CD14-positive monocyte (primary cell): ENCODE measurements at regions not wholly inside any gene's neighbourhood (a gene's known extent, or its start where the extent isn't known, plus 50 kb on each side); places are given as distances from the start of the nearest gene placed in this dataset.

Source experiments
- DNase-seq, 3 donors: peaks; one replicate each; pipeline ENCODE4 v3.0.0-alpha.2; 2011 to 2022
- H2AFZ ChIP-seq: 2 replicates; pipeline ENCODE4 v1.6.0; 2012; ENCODE audit warnings: mild to moderate bottlenecking, low read depth, low read length, inconsistent platforms; ENCODE audit not compliant: insufficient read depth, poor library complexity, severe bottlenecking
- H3K27ac ChIP-seq, 2 donors: 1 replicate in 1 of 2; 2 replicates in 1 of 2; pipeline ENCODE4 v1.5.1; 2012 to 2013; ENCODE audit warnings: low read length in 2 of 2, control low read depth in 1 of 2, inconsistent platforms in 1 of 2, low read depth in 1 of 2, mild to moderate bottlenecking in 1 of 2
- H3K27me3 ChIP-seq, 2 donors: one replicate each; pipeline versions ENCODE4 v1.6.0 to v1.6.1; 2011 to 2013; ENCODE audit warnings: low read length in 2 of 2; ENCODE audit not compliant: control insufficient read depth in 2 of 2, insufficient read depth in 2 of 2
- H3K36me3 ChIP-seq, 2 donors: replicated peaks in 1 of 2; 1 replicate in 1 of 2; 2 replicates in 1 of 2; pipeline versions ENCODE4 v1.5.1 to v1.6.1; 2012 to 2013; ENCODE audit warnings: low read length in 2 of 2, control low read depth in 1 of 2, inconsistent platforms in 1 of 2, mild to moderate bottlenecking in 1 of 2; ENCODE audit not compliant: insufficient read depth in 2 of 2, control insufficient read depth in 1 of 2
- H3K4me1 ChIP-seq, 2 donors: 1 replicate in 1 of 2; 2 replicates in 1 of 2; pipeline versions ENCODE4 v1.5.1 to v1.6.1; 2012 to 2013; ENCODE audit warnings: low read length in 2 of 2, control low read depth in 1 of 2, inconsistent platforms in 1 of 2, mild to moderate bottlenecking in 1 of 2, moderate library complexity in 1 of 2; ENCODE audit not compliant: insufficient read depth in 2 of 2, control insufficient read depth in 1 of 2
- H3K4me2 ChIP-seq: replicated peaks from 2 replicates; pipeline ENCODE3; 2012; ENCODE audit warnings: low read length, moderate library complexity, mild to moderate bottlenecking; ENCODE audit not compliant: poor library complexity, severe bottlenecking; ENCODE audit errors: extremely low read depth
- H3K4me3 ChIP-seq, 3 experiments: fragments of 200-600 bp in 1 of 3; sonication (generic) in 1 of 3; replicated peaks in 1 of 3; 1 replicate in 2 of 3; 2 replicates in 1 of 3; pipeline ENCODE4 v1.5.1; 2011 to 2013; ENCODE audit warnings: low read length in 3 of 3, mild to moderate bottlenecking in 3 of 3, control low read depth in 2 of 3, low read depth in 2 of 3, inconsistent platforms in 1 of 3, moderate library complexity in 1 of 3
- H3K79me2 ChIP-seq: 2 replicates; pipeline ENCODE4 v1.6.0; 2012; ENCODE audit warnings: mild to moderate bottlenecking, control low read depth, inconsistent platforms, low read length, moderate library complexity; ENCODE audit not compliant: insufficient read depth
- H3K9ac ChIP-seq: 2 replicates; pipeline ENCODE4 v1.6.0; 2017; ENCODE audit warnings: low read length, mild to moderate bottlenecking; ENCODE audit not compliant: insufficient read depth, poor library complexity, severe bottlenecking
- H3K9me3 ChIP-seq, 2 donors: replicated peaks in 1 of 2; 1 replicate in 1 of 2; 2 replicates in 1 of 2; pipeline versions ENCODE4 v1.5.1 to v1.6.1; 2012 to 2013; ENCODE audit warnings: low read length in 2 of 2, control low read depth in 1 of 2; ENCODE audit not compliant: control insufficient read depth in 1 of 2, insufficient read depth in 1 of 2
- H4K20me1 ChIP-seq: 2 replicates; pipeline ENCODE4 v1.6.0; 2012; ENCODE audit warnings: mild to moderate bottlenecking, low read length, control low read depth, moderate library complexity; ENCODE audit not compliant: insufficient read depth
- H3K27ac Mint-ChIP-seq, 7 donors: one replicate each; pipeline ENCODE4 v1.8.0; 2020; ENCODE audit warnings: mild to moderate bottlenecking in 7 of 7, mixed read lengths in 7 of 7, moderate library complexity in 6 of 7, inconsistent platforms in 2 of 7
- H3K27me3 Mint-ChIP-seq, 3 donors: one replicate each; pipeline ENCODE4 v1.8.0; 2021 to 2022; ENCODE audit warnings: low read depth in 3 of 3, mild to moderate bottlenecking in 3 of 3, mixed read lengths in 3 of 3, moderate library complexity in 3 of 3, inconsistent platforms in 1 of 3
- H3K36me3 Mint-ChIP-seq, 2 donors: one replicate each; pipeline ENCODE4 v1.8.0; 2020; ENCODE audit warnings: mixed read lengths in 2 of 2, inconsistent platforms in 1 of 2, mild to moderate bottlenecking in 1 of 2
- H3K4me1 Mint-ChIP-seq: one replicate; pipeline ENCODE4 v1.8.0; 2020; ENCODE audit warnings: mild to moderate bottlenecking, mixed read lengths
- H3K4me3 Mint-ChIP-seq, 2 donors: one replicate each; pipeline ENCODE4 v1.8.0; 2020; ENCODE audit warnings: mild to moderate bottlenecking in 2 of 2, mixed read lengths in 2 of 2, moderate library complexity in 1 of 2
- H3K9me3 Mint-ChIP-seq, 7 donors: one replicate each; pipeline ENCODE4 v1.8.0; 2020 to 2022; ENCODE audit warnings: mixed read lengths in 7 of 7, mild to moderate bottlenecking in 6 of 7, moderate library complexity in 6 of 7, inconsistent platforms in 2 of 7
- WGBS: methylation state at CpG from one replicate; pipeline ENCODE4 v1.1.5; 2013; ENCODE audit warnings: missing lambda C conversion rate; ENCODE audit not compliant: insufficient coverage; 5-methylcytosine and 5-hydroxymethylcytosine counted together
- intact Hi-C, 2 donors: fragments of 100-400 bp; cut with micrococcal nuclease; formaldehyde crosslinking; loops; one replicate each; pipeline versions ENCODE4 v1.15.0 to v1.15.1; 2023
- TF ChIP-seq, protein P1 (sequence below): fragments of 200-600 bp; IDR thresholded peaks from one replicate; pipeline ENCODE4 v1.8.0; 2022; ENCODE audit warnings: antibody characterized with exemption, mild to moderate bottlenecking

- H3K4me2 ChIP-seq = no peak overlapping the region
- H3K9ac ChIP-seq = no peak overlapping the region
- H3K27ac Mint-ChIP-seq = no peak overlapping the region
- H3K9me3 Mint-ChIP-seq = peaks cover 0 to under 1% (median 0%) of the 10 kb centered on the region in 7 donors
- no peaks in the 10 kb centered on the region for H3K27me3 ChIP-seq
- H3K4me1 ChIP-seq = no peaks in the 10 kb centered on the region
- H3K4me3 ChIP-seq = no peak overlapping the region
- H3K79me2 ChIP-seq = no peaks in the 10 kb centered on the region
- H3K27me3 Mint-ChIP-seq = peaks cover 0 to 7% (median 0%) of the 10 kb centered on the region in 3 donors
- no peak overlapping the region for H3K4me3 Mint-ChIP-seq
- H4K20me1 ChIP-seq = no peaks in the 10 kb centered on the region
- H2AFZ ChIP-seq = no peak overlapping the region
- intact Hi-C loops = no loop called here
- peaks cover 5% of the 10 kb centered on the region for H3K4me1 Mint-ChIP-seq
- no peaks in the 10 kb centered on the region for H3K36me3 ChIP-seq
- TF ChIP-seq, protein P1, sequence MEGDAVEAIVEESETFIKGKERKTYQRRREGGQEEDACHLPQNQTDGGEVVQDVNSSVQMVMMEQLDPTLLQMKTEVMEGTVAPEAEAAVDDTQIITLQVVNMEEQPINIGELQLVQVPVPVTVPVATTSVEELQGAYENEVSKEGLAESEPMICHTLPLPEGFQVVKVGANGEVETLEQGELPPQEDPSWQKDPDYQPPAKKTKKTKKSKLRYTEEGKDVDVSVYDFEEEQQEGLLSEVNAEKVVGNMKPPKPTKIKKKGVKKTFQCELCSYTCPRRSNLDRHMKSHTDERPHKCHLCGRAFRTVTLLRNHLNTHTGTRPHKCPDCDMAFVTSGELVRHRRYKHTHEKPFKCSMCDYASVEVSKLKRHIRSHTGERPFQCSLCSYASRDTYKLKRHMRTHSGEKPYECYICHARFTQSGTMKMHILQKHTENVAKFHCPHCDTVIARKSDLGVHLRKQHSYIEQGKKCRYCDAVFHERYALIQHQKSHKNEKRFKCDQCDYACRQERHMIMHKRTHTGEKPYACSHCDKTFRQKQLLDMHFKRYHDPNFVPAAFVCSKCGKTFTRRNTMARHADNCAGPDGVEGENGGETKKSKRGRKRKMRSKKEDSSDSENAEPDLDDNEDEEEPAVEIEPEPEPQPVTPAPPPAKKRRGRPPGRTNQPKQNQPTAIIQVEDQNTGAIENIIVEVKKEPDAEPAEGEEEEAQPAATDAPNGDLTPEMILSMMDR = no peak
- H3K36me3 Mint-ChIP-seq = no peaks in the 10 kb centered on the region
- no peak overlapping the region for H3K27ac ChIP-seq
- no peak for DNase-seq
- H3K9me3 ChIP-seq = no peaks in the 10 kb centered on the region
- WGBS = no CpG with 5 or more reads among the region's 1 CpG
Observed at GRCh38 chr10:31100115-31100601, 68.5 kb upstream of the ZNF438 start.

- Mint-ChIP-seq H3K27ac (no peak overlapping the region), H3K27me3 (peaks cover 0 to 7% (median 0%) of the 10 kb centered on the region in 3 donors), H3K36me3 (no peaks in the 10 kb centered on the region), H3K4me3 (no peak overlapping the region), H3K9me3 (no peaks in the 10 kb centered on the region), H3K4me1 (peaks cover 5% of the 10 kb centered on the region)
- Histone ChIP-seq H3K36me3 (no peaks in the 10 kb centered on the region), H3K9me3 (no peaks in the 10 kb centered on the region), H4K20me1 (no peaks in the 10 kb centered on the region), H3K79me2 (no peaks in the 10 kb centered on the region), H3K4me1 (no peaks in the 10 kb centered on the region), H3K27ac (no peak overlapping the region), H2AFZ (no peak overlapping the region), H3K4me2 (no peak overlapping the region), H3K4me3 (no peak overlapping the region), H3K9ac (no peak overlapping the region), H3K27me3 (no peaks in the 10 kb centered on the region)
- intact Hi-C loops = no loop called here
- no peak for DNase-seq
- TF ChIP-seq, protein P1 = no peak
- 98% methylated on average over 6 of the region's 8 CpGs for WGBS
Observed at GRCh38 chr10:31100662-31101061, 69.0 kb upstream of the ZNF438 start.
